Lung microvascular endothelial cell (primary cell): ENCODE measurements at regions not wholly inside any gene's neighbourhood (a gene's known extent, or its start where the extent isn't known, plus 50 kb on each side); places are given as distances from the start of the nearest gene placed in this dataset.
"Not testable (repeated sequence)": the region's sequence is repeated elsewhere in the genome, so short reads cannot be mapped to it uniquely, and the experiment has no call there.

Experiments used
- DNase-seq, 2 donors: peaks; one replicate each; pipeline versions ENCODE4 v3.0.0 to v3.0.0-alpha.2; 2010; ENCODE audit warnings: low read depth in 2 of 2

DNA sequence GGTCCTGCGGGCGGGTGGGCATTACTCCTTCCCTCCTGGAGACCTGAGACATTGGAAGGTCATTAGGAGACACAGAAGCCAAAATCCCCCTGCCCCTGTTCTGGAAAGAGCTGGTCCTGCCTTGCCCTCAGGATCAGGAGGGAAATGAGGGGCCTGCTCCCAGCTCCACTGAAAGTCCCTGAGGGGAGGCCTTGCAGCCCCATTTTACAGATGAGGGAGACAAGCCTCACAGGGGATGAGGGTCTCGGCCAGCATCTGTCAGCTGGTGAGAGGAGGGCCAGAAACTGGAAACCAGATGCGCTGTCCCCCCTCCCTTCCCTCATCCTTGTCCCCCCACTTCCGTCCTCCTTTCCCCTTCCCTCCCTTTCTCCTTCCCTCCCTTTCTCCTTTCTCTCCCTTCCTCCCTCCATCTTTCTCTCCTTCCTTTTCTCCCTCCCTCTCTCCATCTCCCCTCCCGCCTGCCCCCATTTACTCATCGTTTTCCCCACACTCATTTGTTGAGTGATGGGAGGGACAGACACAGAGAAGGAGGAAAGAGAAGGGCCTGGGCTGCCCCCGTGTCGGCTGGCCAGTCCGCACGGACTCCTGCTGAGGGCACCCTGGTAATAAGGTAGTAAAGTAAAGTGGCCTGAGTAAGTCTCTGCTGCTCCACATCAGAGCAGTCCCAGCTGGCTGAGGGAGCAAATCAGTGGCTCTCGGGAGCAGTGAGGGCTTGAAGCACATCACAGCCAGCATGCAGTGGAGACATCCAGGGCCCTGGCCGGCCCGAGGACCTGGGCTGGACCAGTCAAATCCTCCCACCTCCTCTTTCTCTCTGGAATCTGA is 112.4 kb upstream of the ALDH1A3 start:
- DNase-seq = no peak

DNA sequence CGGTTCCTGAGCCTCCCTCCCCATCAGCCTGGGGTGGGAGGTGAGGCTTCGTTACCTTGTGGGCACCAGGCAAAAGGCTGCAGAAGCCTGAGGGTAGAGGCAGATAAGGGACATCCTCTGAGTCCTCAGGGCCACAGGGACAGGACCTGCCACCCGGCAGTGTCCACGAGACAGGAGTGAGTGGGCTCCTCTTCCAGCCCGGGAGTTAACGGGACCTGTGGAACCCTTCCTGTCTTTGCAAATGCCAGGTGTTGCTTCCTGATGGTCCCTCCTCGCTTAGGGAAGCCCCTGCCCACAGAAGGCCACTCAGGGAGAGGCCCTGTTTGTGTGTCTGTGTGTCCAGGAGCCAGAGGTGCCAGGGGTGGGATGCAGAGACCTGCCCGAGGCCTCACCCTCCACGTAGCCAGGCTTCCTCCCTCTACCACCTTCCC is 111.1 kb upstream of the ALDH1A3 start:
- no peak for DNase-seq

DNA sequence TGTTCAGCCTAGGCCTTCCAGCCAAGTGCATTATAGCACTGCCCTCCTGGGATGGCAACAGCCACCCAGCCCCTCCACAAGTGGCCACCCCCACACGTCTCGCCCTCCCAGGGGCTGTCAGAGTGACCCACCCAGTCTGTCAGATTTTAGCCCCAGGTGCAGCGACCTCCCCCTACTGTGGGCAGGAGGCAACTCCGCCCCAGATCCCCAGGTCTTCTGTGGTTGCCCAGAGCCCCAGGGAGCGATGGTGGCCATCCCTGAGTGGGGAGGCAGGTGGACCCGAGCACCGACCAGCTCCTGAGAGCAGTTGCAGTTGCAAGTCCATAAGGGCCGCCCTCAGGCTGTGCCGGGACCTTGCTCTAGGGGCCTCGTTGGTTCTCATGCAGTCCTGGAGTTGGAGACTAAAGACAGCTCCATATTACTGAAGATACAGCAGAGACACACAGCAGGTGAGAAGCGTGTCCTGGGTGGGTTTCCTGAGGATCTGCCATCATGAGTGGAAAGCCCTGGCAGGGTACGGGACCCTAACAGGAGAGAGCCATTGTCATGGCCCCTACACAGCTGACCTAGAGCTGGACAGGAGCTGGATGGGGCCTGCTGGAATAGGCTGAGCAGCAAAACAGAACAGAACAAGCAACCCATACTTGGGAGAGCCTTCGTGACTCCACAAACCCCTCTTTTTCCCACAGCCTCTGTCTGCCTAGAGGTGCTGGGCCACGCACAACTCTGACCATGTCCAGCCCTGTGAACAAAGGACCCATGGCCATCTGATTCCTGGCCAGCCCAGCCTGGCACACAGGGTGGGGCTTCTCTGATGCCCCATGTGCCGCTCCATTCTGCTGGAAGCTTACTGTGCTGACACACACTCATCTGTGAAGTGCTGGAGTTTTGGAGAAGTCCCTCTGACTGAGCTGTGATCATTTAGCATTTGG is 110.3 kb upstream of the ALDH1A3 start:
- DNase-seq = no peak

DNA sequence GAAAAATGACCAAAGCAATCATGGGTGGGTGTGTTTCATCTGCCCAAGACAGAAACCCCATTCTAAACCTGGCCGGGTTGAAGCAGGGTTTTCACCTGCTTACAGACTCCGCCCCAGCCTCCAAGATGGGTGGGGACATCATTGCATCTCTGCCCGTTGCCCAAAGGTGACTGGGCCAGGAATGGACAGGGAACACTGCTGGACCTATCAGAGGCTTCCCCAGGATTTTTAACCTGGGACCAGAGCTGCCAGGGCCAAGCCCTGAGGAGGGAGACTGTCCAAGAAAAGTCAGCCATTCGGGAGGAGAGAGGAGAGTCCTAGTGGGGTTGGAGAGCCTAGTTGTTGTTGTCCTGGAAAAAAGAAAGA is 109.7 kb upstream of the ALDH1A3 start:
- no peak for DNase-seq

DNA sequence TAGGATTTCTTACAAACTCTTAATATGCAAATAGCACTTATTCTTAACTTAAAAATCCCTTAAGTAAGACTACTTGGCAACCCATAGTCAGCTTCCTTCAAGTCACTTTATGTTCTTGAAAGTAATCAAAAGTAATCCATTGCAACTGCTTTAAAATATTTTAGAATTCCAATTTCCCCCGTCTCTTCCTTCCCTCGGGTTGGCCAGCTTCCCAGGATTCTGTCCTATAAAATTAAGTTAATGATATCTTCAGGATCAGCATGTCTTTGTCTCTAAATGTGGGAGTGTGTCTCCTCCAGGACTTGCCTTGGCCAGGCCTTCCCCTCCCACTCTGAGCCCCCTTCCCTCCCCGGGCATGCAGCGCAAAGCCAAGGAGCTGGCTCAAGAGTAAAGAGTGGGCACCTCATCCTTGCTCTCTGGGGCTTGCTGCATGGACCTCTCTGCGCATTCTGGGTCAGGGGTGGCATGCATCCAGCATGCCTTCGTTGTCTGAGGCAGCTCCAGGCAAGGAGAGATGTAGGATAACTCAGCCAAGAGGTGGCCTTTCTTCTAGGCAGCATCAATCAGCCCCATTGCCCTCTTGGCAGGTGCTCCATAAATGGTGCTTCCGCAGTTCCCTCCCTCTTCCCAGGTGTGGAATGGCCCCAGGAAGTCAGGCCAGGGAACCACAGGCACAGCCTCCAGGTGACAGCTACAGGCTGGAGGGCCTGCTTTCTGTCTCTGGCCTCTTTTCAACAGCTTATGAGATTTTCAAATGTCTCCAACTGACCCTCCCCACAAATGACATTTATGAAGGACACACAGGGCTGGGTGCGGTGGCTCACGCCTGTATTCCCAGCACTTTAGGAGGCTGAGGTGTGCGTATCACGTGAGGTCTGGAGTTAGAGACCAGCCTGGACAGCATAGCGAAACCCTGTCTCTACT is 108.7 kb upstream of the ALDH1A3 start:
- DNase-seq = no peak

DNA sequence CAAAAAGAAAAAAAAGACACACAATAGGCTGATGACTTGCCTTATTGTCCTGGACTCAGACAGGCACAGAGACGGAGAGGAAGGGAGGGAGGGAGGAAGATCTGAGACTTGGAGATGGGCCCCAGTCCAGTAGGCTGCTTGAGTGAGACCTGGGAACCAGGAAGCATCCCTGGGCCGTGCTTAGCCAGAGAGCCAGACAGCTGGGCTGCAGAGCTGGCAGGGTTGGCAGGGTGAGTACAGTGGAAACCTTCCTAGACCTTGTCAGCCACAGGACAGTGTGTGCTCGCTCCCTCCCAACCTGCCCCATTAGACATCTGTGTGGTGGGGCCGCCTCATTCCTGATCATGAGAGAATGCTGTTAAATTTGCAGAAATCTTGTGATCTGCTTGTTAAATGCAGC is 107.9 kb upstream of the ALDH1A3 start:
- DNase-seq = peak in 1 of 2 donors; percentile 16

DNA sequence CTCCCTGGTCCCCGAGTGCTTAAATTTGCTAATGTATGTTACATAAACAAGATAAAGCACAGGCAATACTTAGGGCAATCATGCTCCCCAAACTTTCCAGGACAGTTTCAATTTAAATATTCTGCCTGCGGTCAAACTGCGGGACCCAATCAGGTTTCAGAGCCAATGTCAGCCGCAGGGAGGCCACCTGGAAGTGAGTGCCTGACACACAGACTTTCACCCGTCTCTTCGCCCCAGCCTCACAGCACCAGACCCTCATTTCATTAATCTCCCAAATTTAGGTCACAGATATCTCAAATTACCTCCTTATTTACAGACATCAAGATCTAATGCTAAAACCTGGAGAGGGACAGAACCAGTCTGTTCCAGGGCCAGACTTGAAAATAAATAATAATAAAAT is 107.2 kb upstream of the ALDH1A3 start:
- DNase-seq = no peak

DNA sequence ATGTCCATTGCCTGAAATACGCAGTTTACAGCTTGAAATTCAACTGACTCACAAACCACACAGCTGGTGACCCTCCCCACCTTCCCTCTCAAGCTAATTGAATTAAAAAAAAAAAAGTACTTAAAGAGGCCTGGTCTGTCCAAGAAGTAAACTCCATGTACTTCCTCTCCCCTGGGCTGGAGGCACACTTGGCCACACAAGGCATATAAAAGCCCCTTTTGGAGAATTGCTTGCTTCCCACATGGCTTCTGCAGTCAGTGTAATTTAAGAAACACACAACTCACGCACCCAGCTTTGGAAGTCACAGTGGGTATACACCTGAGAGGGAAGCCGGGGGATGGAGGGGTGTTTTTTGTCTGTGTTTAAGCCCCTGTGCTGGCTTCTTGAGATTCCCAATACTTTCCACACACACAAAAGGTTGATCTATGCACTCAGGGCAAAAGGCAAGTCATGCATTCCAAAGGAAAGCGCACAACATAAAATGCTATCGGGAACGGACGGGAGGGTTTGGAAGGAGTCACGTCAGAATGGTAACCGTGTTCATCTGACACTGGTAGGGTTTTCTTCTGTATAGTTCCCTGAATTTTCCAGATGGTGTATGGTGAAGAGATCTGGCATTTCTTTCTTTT is 106.6 kb upstream of the ALDH1A3 start:
- DNase-seq = no peak

DNA sequence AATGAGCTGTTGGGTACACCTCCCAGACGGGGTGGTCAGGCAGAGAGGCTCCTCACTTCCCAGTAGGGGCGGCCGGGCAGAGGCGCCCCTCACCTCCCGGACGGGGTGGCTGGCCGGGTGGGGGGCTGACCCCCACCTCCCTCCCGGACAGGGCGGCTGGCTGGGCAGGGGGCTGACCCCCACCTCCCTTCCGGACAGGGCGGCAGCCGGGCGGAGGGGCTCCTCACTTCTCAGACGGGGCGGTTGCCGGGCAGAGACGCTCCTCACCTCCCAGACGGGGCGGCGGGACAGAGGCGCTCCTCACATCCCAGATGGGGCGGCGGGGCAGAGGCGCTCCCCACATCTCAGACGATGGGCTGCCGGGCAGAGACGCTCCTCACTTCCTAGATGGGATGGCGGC is 105.6 kb upstream of the ALDH1A3 start:
- not testable (repeated sequence) for DNase-seq

DNA sequence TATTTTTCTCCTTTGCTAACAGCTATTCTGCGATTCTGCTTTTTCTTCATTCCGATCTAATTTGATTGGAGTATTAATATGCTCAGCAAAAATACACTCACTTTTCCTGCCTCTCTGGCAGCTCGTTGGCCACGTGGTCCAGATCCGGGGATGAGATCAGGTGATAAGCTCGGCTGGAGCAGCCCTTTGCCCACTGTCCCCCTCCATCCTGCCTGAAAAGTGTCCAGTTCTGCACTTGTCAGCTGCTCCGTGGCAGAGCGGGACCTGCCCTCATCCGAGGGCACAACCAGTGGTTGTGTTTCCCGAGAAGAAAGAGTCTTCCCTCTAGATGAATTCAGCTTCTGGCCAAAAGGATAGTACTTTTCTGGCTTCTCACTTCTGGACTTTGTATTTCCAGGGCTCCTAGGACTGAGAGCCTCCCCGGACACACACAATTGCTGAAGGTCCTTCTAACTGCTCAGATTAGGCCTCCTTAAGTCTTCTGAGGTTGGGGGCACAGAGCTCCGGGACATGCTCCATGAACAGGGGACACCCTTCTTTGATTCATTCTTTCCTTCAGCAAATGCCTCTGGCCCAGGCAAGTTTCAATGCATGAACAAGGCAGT is 103.9 kb upstream of the ALDH1A3 start:
- DNase-seq = no peak

DNA sequence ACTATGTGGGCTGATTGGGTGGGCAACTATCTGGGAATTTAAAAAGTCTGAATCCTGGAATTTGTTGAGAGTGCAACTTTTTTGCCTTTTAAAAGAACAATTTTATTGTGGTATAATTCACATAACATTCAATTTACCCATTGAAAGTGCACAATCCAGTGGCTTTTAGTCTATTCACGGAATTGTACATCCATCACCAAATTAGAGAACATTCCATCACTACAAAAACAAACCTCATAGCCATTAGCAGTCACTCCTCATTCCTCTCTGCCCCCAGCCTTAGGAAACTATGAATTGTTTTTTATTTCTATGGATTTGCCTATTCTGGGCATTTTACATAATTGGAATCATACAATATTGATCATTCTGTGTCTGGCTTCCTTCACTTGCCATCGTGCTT is 101.8 kb upstream of the ALDH1A3 start:
- no peak for DNase-seq

DNA sequence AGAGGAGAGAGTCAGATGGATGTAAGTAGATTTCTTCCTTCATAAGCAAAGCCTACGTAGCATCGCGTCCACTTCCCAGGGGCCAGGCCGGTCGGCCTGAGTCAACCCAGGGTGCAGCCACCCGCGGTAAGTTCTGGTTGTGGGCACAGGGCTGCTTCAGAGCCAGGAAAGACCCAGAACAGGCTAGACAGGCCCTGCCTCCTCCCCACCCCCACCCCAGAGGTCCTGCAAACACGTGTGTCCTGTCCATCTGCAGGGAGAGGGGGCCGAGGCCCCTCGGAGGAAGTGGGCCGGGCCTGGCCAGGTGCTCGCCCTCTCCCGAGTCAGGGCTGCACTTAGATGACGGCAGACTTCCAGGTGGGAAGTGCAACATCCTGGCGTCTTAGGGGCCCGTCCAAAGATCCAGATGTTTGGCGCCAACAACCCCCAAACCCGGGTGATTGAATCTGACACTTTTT is 100.8 kb upstream of the ALDH1A3 start:
- DNase-seq = no peak

DNA sequence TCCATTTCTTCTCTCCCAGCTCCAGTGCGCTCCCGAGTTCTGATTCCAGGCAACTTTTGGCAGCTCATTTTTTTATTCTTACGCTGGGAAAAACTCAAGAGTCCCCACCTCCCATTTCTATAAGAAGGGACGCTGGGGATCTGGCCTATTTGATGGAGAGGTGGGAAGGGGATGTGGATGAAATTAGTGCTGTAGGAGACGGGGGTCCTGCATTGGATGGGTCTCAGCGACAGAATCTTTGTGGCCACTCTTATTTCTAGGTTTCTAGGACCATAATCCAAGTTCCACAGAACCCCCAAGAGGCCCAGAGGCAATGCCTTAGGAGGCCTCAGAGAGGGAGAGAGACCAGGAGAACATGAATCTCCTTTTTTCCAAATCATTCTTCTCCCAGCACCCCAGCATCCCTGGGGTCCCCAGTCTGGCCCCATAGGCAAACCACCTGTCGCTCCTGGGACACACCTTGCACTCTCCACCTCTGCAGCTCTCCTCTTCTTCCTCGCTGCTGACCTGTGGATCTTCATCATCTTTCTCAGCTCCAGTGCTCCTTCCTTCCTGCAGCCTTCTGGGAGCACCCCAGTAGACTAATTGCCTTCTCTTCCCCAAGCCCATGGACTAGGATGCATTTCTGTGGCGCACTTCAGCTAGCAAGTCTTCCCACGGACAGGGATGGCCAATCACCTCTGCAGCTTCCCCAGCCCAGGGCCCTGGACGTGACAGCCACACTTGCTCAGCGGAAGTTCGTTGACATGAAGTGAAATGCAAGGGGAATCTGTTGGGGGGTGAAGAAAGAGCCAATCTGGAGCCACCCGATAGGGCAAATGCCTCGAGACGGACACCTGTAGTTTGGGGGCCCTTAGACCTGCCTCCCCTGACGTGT is 100.1 kb upstream of the ALDH1A3 start:
- no peak for DNase-seq

DNA sequence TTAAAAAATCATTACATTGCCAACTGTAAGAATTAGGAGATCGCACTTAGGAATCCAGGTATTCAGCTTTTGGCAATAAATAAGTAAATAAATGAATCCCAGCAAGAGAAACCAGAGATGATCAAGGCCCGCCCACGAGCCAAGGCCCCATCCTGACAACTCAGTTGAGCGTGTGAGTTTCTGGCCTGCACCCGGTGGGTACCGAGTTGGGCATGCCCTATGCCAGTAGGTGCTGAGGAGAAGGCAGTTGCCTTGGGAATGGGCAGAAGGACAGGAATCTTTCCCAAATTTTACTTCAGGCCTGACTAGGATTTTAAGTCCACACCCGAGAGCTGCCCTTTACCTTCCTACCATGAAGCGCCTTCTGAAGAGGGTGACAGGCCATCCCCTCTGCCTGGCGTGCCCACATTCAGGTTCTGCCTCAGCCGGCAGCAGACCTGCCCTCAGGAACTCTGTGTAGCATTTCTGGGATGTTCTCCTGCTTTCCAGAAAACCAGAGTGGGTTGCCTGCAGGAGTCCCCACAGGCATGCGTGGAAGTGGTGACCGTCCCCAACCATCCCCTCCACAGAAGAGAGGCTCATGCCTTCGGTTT is 99.3 kb upstream of the ALDH1A3 start:
- no peak for DNase-seq

DNA sequence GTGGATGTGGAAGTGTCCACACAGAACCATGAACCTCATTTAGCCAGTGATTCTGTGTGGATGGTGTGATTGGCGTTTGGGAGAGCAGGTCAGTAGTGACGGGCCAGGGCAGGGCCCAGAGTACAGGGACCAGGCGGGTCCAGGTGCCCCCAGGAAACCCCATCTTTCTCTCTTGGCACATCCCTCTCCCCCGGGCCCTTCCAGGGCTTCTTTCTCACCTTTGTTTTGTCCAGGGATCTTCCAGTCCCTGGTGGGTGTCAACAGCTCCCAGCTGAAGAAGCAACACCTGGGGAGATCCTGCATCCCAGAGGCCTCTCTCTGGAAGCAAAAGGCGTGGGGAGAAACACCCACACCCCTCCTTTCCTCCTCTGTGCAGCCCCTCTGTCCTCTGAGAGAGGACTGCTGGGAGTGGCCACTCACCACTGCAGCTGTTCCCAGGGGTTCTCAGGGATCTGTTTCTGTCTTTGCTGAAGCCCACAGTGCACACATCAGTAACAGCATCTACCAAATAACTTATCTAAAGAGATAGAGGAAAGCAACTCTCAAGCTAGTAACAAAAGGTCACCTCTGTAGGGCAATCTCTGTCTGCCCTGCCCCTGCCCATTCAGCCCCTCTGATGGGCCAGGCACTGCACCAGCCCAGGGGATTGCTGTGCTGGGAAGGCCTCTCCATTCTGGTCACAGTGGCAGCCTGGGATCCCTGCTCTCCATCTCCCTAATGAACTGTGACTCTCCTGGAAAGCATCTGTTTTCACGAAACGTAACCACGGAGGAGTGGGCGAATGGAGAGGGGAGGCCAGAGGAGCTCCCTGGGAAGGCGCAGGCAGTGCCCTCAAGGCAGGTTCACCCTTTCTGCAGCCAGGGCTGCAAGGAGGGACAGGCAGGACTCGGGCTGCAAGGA is 98.3 kb upstream of the ALDH1A3 start:
- no peak for DNase-seq

DNA sequence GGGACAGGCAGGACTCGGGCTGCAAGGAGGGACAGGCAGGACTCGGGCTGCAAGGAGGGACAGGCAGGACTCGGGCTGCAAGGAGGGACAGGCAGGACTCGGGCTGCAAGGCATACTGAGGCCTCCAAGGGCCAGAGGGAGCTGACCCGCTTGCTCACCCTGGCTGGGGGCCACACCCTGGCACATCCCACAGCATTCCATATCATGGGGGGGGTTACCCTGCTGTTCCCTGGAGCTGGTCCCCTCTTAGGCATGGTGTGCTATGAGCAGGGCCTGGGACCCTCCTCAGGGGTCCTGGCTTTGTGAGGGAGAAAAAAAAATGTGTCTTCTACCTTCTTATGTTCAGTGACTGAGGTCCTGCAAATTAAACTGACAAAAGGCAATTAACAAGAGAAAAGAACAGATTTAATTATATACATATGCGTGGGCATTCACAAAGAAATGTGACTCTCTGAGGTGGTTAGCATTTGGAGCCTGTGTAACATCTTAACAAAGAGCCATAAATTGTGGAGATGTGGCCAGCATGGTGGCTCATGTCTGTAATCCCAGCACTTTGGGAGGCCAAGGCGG is 97.6 kb upstream of the ALDH1A3 start:
- no peak for DNase-seq

DNA sequence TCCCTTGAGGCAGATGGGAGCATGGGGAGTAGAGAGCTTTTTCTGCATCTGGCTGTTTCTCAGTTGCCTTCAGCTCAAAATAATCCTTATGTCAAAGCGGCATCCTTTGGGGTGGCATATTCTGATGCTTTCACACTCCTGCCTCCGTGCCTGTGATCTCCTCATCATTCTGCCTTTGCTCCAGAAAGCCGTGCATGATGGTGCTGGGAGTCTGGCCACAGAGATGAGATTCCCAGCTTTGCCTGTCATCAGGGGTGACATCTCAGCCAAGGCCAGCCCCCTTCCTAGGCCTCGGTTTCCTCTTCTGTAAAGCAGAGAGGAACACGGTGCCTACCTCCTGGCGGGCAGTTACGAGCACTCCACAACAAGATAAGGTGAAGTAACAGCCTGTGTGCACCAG is 96.3 kb upstream of the ALDH1A3 start:
- DNase-seq = no peak
